HG02943 (cell line): ENCODE measurements at regions not wholly inside any gene's neighbourhood (a gene's known extent, or its start where the extent isn't known, plus 50 kb on each side); places are given as distances from the start of the nearest gene placed in this dataset.

Experiments
- ATAC-seq: cut with Tn5 transposase; IDR thresholded peaks from one replicate; pipeline ENCODE4 v1.9.1; 2021; ENCODE audit warnings: mild to moderate bottlenecking, low read depth, moderate library complexity; ENCODE audit not compliant: unreplicated experiment

- ATAC-seq, result no peak
These were observed 599.5 kb upstream of the SMIM31 start for GRCh38 chr4:164154416-164154815.

- ATAC-seq, result no peak
These were observed 584.3 kb upstream of the SMIM31 start for GRCh38 chr4:164169591-164169990.

- no peak for ATAC-seq
These were observed 576.8 kb upstream of the SMIM31 start for GRCh38 chr4:164177153-164177552.

GRCh38 chr4:164177753-164178152 is 576.2 kb upstream of the SMIM31 start:
- ATAC-seq, result no peak

GRCh38 chr4:164188236-164188635 is 565.7 kb upstream of the SMIM31 start:
- no peak for ATAC-seq

GRCh38 chr4:164192844-164193243 is 561.1 kb upstream of the SMIM31 start:
- ATAC-seq, result no peak

- no peak for ATAC-seq
These were observed 560.3 kb upstream of the SMIM31 start for GRCh38 chr4:164193676-164194075.

- ATAC-seq, result no peak
These were observed 556.4 kb upstream of the SMIM31 start for GRCh38 chr4:164197556-164197955.

GRCh38 chr4:164203476-164203875 is 550.5 kb upstream of the SMIM31 start:
- ATAC-seq, result no peak

GRCh38 chr4:164204434-164204833 is 549.5 kb upstream of the SMIM31 start:
- ATAC-seq, result no peak

GRCh38 chr4:164207460-164207859 is 546.5 kb upstream of the SMIM31 start:
- no peak for ATAC-seq

- no peak for ATAC-seq
These were observed 543.6 kb upstream of the SMIM31 start for GRCh38 chr4:164210377-164210776.

GRCh38 chr4:164212134-164212533 is 541.8 kb upstream of the SMIM31 start:
- no peak for ATAC-seq

GRCh38 chr4:164212714-164213113 is 541.2 kb upstream of the SMIM31 start:
- ATAC-seq, result no peak

- ATAC-seq, result no peak
These were observed 538.7 kb upstream of the SMIM31 start for GRCh38 chr4:164215113-164215741.

- no peak for ATAC-seq
These were observed 532.3 kb upstream of the SMIM31 start for GRCh38 chr4:164221631-164222030.

GRCh38 chr4:164224871-164225270 is 529.1 kb upstream of the SMIM31 start:
- no peak for ATAC-seq

- no peak for ATAC-seq
These were observed 524.7 kb upstream of the SMIM31 start for GRCh38 chr4:164229255-164229654.

- no peak for ATAC-seq
These were observed 514.5 kb upstream of the SMIM31 start for GRCh38 chr4:164239433-164239832.

- ATAC-seq, result no peak
These were observed 514.0 kb upstream of the SMIM31 start for GRCh38 chr4:164239976-164240375.

- no peak for ATAC-seq
These were observed 502.7 kb upstream of the SMIM31 start for GRCh38 chr4:164251257-164251656.

GRCh38 chr4:164252286-164252685 is 501.6 kb upstream of the SMIM31 start:
- ATAC-seq, result no peak

GRCh38 chr4:164261831-164262230 is 492.1 kb upstream of the SMIM31 start:
- ATAC-seq, result no peak
